ENCODE measurements at regions not wholly inside any gene's neighbourhood (a gene's known extent, or its start where the extent isn't known, plus 50 kb on each side); places are given as distances from the start of the nearest gene placed in this dataset.

DNA sequence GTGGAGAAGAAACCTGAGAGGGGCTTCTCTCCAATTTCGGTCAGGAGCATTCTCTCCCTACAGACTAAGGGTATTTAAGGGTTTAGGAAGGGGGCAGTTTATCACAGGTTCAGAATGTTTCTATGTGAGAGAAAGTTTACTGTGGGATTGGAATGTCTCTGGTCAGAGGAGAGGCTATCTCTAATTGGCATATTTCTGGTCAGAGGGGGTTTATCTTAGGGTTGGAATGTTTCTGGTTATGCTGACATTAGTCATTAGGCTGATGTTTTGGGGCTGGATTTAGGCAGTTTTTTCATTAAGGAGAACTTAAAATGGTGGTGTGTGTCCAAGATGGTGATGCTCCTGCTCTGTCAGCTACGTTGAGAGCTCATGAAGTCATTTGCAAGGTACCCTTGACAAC lies 758.0 kb downstream of the TYW1 start:
- DNase-seq (ENCODE audit: low read depth, low spot score): no peak

DNA sequence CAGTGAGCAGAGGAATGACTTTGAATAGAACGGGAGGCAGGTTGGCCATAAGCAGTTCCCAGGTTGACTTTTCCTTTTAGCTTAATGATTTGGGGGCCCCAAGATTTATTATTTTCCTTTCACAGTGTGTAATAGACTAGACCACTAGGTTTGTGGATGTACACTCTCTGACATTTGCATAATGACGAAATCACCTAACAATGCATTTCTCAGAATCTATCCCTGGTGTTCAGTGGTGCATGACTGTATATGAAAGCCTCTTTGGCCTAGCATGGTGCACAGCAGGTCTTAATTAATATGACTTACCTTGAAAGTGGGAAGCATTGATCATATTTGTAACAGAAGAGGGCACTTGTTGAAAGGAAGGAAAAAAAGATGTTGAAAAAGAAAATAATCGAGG lies 761.9 kb downstream of the TYW1 start:
- DNase-seq (ENCODE audit: low read depth, low spot score): no peak

DNA sequence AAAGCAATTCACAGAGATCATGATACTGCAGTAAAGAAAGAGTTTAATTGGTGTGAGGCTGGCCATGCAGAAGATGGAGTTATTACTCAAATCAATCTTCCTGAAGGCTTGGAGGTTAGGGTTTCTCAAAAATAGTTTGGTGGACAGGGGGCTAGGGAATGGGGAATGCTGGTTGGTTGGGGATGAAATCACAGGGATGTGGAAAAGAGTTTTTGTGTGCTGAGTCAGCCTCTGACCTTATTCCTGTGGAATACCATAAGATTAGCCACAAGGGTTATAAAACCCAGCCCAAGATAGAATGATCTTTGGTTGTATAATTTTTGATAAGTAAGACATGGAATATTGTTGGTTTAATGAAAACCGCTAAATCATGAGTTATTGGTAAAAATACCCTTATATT lies 764.3 kb downstream of the TYW1 start:
- no peak for DNase-seq (ENCODE audit: low read depth, low spot score)

DNA sequence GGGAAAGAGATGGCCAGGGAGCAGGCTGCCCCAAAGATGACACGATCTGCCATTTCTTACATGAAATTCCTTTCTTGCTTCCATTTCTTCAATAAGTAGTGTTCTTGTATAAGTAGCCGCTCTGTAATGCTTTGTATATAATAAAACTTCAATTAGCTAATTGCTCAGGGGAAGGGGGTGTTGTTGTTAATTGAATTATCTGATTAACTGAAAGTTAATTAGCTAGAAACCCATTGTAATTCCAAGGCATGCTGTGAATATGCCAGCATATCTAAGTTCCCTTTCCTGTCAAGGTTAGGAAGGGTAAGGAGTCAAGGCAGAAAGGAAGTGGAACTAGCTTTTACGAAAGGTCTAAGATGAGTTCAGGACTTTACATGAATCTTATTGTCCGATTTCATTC lies 765.9 kb downstream of the TYW1 start:
- DNase-seq (ENCODE audit: low read depth, low spot score): no peak

DNA sequence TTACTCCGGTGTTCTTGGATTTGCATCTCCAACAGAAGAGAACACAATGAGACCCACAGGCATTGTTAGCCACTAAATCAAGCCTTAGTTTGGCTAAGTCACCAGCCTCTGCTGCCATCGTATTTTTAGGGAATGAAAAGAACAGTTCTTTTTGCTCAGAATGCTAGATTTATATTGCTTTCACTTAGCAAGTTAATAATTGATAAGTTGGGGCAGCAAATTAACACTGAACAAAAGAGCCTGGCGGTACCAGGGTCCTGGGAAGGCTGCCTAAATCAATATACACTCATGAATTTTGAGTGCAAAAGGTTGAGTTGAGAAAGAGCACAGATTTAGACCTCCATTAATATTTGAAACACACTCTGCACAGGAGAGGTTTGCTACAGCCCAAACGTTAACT lies 767.7 kb downstream of the TYW1 start:
- DNase-seq (ENCODE audit: low read depth, low spot score): no peak

DNA sequence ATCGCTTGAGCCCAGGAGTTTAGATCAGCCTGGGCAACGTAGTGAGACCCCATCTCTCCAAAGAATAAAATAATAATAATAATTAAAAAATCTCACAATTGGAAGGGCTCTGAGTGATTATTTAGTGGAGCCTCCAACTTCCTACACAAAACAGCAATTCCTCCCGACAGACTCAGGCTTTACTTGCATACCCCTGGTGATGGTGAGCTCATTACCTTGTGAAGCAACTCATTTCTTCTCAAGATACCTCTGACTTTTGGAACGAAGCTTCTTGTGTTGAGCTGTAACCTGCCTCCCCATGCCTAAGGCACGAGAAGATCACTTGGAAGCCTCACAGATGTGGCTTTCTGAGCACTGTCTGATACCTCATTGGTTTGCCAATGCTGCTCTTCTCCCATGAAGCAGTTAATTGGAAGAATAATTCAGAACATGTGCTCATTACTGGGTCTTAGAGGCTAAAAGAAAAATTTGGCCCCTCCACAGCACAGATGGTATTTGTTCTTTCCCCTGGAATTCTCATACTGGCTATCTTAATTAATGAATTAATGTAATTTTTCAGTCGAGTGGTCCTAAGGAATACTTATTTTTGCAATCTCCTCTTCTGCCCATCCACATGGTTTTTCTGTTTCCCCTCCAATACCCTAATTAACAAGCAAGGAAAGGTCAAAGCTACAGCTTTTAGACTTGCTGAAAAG lies 769.0 kb downstream of the TYW1 start:
- DNase-seq (ENCODE audit: low read depth, low spot score): no peak

DNA sequence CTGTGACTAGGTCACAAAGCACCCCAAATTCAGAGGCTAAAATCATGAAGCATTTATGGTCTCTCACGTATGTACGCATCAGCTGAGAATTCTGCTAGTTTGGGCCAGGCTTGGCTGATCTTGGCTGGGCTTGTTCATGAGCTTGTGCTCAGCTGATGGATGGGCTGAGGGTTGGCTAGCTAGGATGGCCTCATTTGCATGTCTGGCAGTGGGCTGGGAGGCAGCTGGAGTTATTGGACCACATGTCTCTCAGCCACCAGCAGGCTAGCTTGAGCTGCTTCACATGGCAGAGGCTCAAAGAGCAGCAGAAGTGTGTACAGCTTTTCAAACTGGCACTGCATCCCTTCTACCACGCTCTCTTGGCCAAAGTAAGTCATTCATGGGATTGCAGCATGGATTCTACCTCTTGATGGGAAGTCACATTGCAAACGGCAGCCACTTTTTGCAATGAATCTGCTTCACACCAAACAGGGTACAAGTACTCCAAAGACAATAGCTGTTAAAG lies 770.3 kb downstream of the TYW1 start:
- DNase-seq (ENCODE audit: low read depth, low spot score): no peak

DNA sequence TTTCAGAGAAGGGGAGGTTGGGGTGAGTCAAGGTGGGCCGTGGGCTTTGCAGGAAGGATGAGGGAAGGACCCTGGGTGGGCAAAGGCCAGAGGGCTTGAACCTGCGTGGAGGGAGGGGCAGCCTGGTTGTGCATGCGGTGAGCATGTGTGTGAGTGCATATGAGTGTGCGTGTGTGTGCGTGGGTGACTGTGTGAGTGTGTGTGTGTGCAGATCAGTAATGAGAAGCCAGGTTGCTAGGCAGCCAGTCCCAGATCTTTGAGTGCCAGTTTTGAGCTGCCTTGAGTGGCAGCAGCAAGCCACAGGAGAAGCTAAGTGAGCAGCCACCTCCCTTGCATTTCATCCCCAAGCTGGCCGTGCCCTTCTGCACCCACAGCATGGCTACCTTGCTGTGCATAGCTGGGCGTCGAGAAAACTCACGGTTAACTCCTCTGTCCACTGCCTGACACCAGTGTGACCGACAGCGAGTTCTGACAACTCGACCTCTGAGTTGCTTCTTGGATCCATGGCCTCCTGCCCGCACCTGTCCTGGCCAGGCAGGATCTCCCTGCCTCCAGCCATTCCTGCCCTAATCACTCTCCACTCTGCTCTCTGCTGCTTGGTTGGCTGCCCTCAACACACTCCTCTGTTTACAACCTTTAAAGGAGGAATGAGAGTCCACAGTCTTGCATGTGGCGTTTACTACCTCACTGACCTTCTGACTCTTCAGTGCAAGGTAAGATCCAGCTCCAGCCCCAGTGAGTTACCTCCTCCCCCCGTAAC lies 775.4 kb downstream of the TYW1 start:
- DNase-seq (ENCODE audit: low read depth, low spot score): no peak

DNA sequence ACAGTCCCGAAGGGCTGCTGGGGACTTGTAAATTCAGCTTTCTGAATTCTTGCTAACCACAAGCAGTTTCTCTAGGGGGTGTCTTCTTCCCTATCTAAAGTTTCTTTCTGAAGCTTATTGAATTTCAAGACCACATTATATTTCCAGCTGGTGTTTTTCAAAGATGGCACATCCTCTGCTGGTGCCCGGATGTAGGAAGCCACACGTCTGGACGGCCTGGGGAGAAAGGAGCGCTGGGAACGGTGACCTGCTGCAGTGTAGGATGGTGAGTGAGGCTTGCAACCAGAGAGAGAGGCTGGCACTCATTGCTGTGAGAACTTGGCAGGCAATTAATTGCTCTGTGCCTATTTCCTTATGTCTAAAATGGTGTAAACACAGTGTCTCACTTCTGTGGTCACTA lies 776.4 kb downstream of the TYW1 start:
- DNase-seq (ENCODE audit: low read depth, low spot score): no peak

DNA sequence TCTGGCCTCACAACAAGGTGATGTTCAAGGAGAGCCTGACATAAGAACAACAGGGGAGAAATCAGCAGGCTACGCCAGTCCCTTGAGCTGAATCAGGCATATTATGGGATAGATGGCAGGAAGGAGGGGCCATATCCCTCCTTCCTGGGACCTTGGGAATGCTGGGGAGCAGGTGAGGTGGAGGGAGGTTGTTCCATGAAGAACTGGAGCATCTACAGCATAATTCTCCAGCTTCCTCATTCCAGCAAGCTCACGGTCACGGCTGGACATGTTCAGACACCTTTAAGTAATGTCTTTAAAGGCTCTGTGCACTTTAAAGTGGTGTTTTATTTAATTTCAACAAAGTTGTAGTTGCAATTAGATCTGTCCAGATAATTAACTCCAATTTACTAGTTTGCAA lies 780.5 kb downstream of the TYW1 start:
- DNase-seq (ENCODE audit: low read depth, low spot score): no peak

DNA sequence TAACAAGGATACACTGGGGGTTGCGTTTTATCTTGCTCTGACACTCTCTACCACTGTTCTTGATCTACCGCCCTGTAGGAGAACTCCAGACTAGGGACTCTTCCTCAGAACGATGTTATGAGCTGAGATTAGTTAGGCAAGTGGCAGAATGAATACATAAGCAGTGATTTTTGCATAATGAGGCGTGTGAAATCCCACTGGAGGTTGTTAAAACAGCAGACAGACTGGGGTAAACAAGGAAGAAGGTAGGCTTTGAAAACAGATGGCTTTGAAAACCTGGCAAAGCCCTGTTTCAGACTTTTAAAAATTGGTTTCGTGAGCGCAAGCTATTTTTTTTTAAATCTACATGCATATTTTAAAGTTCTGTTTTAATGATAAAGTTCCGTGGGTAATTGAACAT lies 785.2 kb downstream of the TYW1 start:
- no peak for DNase-seq (ENCODE audit: low read depth, low spot score)

DNA sequence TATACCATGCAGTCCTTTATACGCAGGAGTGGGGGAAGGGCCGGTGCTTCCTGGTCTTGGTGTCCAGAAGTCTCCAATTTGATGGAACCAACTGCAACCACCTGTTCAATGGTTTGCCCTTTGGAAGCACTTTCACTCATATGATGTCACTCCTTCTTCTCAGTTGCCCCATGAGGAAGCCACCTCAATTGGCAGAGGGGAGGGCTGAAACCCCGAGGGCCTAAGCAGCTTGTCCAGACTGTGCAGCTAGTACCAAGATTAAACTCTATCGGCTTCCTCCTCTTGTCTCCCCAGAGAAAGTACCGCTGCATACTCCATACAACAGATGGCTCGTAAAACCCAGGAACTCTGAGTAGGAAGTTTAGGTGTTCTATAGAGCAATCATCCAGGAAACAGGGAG lies 789.4 kb downstream of the TYW1 start:
- DNase-seq (ENCODE audit: low read depth, low spot score): no peak

DNA sequence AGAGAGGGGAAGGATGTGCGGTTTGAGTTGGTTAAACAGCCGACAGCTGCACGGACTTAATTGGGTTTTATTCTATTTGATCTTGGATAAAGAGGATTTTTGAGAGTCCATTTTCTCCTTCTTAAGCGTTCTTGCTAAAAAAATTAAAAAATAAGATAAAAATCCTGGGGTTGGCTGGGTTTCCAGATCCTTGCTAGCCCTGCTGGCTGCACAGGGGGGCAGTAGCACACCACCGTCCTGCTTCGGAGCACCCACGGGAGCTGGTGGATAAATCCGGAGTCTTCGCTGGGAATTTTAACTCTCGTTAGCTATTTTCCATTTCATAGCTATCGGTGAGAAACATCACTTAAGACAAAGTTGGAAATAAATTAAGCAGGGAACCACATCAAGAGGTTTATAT lies 792.0 kb downstream of the TYW1 start:
- DNase-seq (ENCODE audit: low read depth, low spot score): no peak

DNA sequence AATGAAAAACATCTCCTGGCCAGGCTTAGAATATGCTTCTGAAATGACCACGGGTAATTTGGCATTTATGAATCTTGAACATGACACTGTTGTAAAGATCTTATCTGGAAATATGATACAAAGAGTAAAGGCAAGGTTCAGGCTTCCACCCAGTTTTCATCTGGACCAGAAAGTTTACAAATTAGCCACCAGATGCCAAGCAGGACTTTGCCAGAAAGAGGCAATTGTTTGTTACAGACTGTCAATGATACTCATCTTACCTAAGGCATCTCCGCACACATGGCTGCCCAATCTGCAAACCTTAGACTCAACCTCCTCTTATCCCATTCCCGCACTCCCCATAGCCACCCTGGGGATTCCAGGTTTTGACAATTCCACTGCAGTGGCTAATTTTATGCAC lies 795.3 kb downstream of the TYW1 start:
- DNase-seq (ENCODE audit: low read depth, low spot score): no peak

DNA sequence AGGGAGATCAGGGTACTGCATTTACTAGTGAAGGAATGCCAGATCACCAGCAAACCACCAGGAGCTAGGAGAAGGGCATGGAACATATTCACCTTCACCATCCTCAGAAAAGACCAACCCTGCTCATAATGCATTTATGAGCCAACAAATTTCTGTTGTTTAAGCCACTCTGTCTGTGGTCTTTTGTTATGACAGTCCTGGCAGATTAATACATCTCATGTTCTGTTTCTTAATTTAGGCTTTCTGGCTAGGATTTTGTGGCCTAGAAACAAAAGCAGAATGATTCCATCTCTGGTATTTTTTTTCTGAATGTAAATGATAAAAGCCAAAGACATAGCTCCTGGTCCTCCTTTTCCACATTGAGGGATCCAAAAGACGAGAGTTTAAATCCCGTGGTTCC lies 797.9 kb downstream of the TYW1 start:
- no peak for DNase-seq (ENCODE audit: low read depth, low spot score)

DNA sequence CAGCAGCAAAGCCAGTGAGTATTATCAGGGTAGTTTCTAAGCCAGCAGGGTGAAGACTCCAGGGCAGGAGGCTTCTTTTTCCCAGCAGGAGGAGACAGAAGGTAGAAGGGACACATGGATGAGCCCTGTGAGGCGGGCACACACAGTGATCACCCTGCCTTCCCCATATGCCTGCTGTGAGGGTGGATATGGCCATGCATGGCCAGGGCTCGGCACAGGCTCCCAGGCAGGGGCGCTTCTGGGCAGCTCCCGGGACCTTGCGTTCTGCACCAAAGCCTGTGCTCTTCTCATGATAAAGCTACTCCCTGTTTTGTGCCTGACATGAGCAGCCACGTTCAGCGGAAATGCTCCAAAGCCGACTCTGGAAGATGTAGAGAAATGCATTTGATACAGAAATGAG lies 807.2 kb downstream of the TYW1 start:
- no peak for DNase-seq (ENCODE audit: low read depth, low spot score)

DNA sequence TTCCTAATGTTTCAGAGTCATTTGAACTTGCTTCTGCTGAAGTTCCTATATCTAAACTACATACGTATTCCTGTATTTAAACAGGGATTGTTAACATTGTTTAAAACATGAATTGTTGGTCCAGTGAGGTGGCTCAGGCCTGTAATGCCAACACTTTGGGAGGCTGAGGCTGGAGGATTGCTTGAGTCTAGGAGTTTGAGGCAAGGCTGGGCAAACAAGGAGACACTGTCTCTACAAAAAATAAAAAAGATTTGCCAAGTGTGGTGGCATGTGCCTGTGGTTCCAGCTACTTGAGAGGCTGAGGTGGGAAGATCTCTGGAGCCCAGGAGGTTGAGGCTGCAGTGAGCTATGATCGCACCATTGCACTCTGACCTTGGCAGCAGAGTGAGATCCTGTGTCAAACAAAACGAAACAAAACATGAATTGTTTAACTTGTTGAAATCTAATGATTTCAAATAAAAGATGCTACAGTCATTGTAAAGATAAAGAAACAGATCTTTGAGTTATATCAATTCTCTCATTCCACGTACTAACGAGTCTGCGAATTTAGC lies 809.4 kb downstream of the TYW1 start:
- no peak for DNase-seq (ENCODE audit: low read depth, low spot score)

DNA sequence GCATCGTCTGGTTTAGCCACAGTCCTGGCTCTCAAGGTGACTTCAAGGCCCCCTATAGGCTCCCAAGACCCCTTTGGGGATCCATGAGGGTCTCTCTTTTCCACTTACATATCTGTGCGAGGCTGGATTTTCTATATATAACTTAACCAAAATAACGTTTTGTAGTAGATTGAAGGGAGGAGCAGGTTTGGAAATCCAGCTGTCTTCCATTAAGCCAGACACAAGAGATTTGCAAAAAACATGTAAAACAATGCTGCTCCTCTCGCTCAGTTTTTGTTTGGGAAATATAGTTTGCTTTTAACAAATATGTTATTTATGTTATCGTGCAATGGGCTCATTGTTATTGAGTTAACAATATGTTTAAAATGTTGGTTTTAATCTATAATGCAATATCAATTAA lies 811.2 kb downstream of the TYW1 start:
- DNase-seq (ENCODE audit: low read depth, low spot score): no peak

DNA sequence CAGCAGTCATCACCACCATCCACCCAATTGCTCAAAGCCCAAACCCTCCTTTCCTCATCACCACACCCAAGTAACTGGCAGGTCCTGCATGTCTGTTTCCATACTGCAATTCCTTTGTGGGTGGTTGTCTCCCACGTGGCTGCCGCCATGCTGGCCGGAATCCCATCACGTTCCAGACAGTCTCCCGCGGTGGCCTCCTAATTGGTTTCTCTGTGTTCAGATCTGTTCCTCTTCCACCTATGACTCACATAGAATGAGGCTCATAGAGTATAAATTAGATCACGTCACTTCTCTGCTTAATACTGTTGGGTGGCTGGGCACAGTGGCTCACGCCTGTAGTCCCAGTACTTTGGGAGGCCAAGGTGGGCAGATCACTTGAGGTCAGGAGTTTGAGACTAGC lies 813.0 kb downstream of the TYW1 start:
- DNase-seq (ENCODE audit: low read depth, low spot score): no peak

DNA sequence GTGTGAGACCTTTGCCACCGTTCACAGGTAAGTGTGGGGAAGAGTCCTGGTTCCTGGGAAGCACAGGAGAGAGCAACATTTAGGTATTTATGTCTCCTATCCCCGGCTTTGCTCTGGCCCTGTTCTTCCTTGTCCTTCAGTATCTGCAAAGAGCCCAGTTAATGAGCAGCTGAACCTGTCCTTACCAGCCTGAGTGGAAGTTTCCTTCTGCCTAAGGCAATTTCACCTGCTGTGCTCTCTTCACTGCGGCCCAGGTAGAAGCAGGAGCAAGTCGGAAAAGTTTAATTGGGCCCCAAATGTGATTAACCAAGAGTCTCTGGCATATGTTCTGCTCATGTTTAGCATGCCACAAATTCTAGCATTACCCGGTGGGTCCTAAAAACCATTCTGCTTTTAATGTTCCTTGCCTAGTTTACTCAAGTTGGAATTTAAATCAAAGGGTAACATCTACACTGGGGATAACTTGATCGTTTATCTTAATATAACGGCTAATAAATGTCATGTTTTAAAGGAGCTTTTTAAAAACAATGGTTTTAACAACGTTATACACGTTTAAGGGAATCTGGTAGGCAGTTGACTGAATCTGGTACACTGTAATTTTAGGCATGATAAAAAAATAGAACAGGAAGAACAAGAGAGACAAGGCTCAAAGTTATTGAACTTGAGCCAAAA lies 817.1 kb downstream of the TYW1 start:
- DNase-seq (ENCODE audit: low read depth, low spot score): no peak

DNA sequence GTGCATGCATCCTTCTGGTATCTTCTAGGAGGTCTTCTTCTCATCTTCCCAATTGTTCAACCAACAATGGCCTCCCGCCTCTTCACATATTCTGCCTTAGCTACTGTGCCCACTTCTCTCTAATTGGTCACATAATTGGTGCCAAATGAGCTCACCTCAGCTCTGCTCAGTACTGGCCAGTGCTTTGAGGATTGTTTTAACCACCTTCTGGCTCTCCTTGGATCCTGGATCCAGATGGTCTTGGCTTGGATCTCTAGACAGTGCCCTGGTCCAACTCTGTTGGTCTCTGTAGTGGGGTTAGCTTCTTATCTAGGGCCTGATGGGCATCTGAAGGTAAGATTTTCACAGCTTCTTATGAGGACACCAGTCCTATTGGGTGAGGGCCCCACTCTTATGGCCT lies 820.8 kb downstream of the TYW1 start:
- DNase-seq (ENCODE audit: low read depth, low spot score): no peak

DNA sequence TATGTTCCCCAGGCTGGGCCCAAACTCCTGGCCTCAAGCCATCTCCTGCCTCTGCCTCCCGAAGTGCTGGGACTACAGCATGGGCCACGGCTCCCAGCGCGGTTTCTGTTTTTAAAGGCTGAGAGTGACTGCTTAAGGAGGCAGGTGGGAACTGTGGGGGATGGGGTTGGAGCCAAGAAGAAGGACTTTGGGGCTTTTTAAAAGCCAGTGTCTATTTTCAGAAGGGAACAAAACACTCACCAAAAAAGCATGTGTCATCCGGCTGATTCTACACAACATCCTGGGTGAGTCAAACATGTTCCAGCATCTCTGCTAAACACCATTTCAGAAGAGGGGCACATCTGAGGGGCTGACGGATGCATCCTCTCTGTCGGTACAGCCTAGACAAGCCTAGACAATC lies 824.5 kb downstream of the TYW1 start:
- no peak for DNase-seq (ENCODE audit: low read depth, low spot score)

DNA sequence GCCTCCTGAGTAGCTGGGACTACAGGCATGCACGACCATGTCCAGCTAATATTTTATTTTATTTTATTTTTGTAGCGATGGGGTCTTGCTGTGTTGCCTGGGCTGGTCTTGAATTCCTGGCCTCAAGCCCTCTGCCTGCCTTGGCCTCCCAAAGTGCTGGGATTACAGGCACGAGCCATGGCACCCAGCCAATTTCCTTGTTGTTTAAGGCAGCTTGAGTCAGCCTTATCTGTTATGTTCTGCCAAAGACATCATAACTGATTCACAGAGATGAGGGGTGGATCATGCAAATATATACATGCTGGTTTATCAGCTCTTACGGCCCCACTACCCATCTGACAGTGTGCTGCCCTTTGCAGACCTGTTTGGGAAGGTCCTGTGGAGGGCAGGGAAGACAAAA lies 826.7 kb downstream of the TYW1 start:
- no peak for DNase-seq (ENCODE audit: low read depth, low spot score)
